OCI-LY3 (cell line): ENCODE measurements at regions not wholly inside any gene's neighbourhood (a gene's known extent, or its start where the extent isn't known, plus 50 kb on each side); places are given as distances from the start of the nearest gene placed in this dataset.

ENCODE experiments used
- CTCF ChIP-seq: fragments of 200-600, 300-600 bp; sonication (generic); IDR thresholded peaks from 2 replicates; pipeline ENCODE4 v1.5.1; 2014; ENCODE audit warnings: antibody characterized with exemption, low read length, low read depth
- EZH2phosphoT487 ChIP-seq: fragments of 200-600 bp; shearing (Covaris generic); IDR thresholded peaks from 2 replicates; pipeline ENCODE4 v1.6.1; 2018; ENCODE audit warnings: antibody characterized with exemption, mixed run types, low read depth

GRCh38 chr22:49524362-49524761 lies 303.3 kb downstream of the BRD1 start:
- TF ChIP-seq CTCF, result no peak
- no peak for TF ChIP-seq EZH2phosphoT487
